Large intestine (tissue), 3 donors: ENCODE measurements at regions not wholly inside any gene's neighbourhood (a gene's known extent, or its start where the extent isn't known, plus 50 kb on each side); places are given as distances from the start of the nearest gene placed in this dataset.

Source experiments
- DNase-seq, 2 donors: peaks; one replicate each; pipeline versions ENCODE4 v3.0.0 to v3.0.0-alpha.2; 2013
- H3K27ac ChIP-seq: one replicate; pipeline ENCODE4 v1.5.1; 2013; ENCODE audit warnings: low read length
- H3K27me3 ChIP-seq: 2 replicates; pipeline ENCODE4 v1.6.1; 2013; ENCODE audit warnings: low read length; ENCODE audit not compliant: control insufficient read depth, insufficient read depth
- H3K36me3 ChIP-seq: 2 replicates; pipeline ENCODE4 v1.6.1; 2013; ENCODE audit warnings: low read length; ENCODE audit not compliant: control insufficient read depth, insufficient read depth
- H3K4me1 ChIP-seq: one replicate; pipeline ENCODE4 v1.6.1; 2013; ENCODE audit warnings: low read length; ENCODE audit not compliant: control insufficient read depth, insufficient read depth
- H3K4me3 ChIP-seq: one replicate; pipeline ENCODE4 v1.5.1; 2013; ENCODE audit warnings: low read length
- H3K9me3 ChIP-seq: one replicate; pipeline ENCODE4 v1.6.1; 2013; ENCODE audit warnings: mild to moderate bottlenecking, low read depth, low read length, moderate library complexity; ENCODE audit not compliant: control insufficient read depth
- WGBS: methylation state at CpG from one replicate; pipeline ENCODE4 v1.1.5; 2013; ENCODE audit warnings: low lambda C conversion rate; ENCODE audit not compliant: insufficient coverage; 5-methylcytosine and 5-hydroxymethylcytosine counted together

- no peak overlapping the region for H3K27ac ChIP-seq
- no peaks in the 10 kb centered on the region for H3K36me3 ChIP-seq
- no peak overlapping the region for H3K4me3 ChIP-seq
- WGBS = no CpG with 5 or more reads among the region's 4 CpGs
- H3K4me1 ChIP-seq = no peaks in the 10 kb centered on the region
- no peaks in the 10 kb centered on the region for H3K27me3 ChIP-seq
- DNase-seq = no peak
- H3K9me3 ChIP-seq = no peaks in the 10 kb centered on the region
These were observed 58.9 kb downstream of the TFDP3 start for GRCh38 chrX:133159205-133159604.

- H3K27ac ChIP-seq = peak overlapping the region; percentile 58
- no peaks in the 10 kb centered on the region for H3K27me3 ChIP-seq
- H3K9me3 ChIP-seq = no peaks in the 10 kb centered on the region
- peaks cover 2% of the 10 kb centered on the region for H3K4me1 ChIP-seq
- no peak overlapping the region for H3K4me3 ChIP-seq
- peak; percentile 42 to 77 for DNase-seq
- H3K36me3 ChIP-seq = no peaks in the 10 kb centered on the region
- no CpG with 5 or more reads among the region's 1 CpG for WGBS
These were observed 54.4 kb upstream of the USP26 start for GRCh38 chrX:133151336-133151735.

GRCh38 chrX:133150730-133151129 lies 53.8 kb upstream of the USP26 start:
- no peak overlapping the region for H3K4me3 ChIP-seq
- WGBS = no CpG with 5 or more reads among the region's 2 CpGs
- H3K9me3 ChIP-seq = no peaks in the 10 kb centered on the region
- H3K4me1 ChIP-seq = peaks cover 2% of the 10 kb centered on the region
- H3K36me3 ChIP-seq = no peaks in the 10 kb centered on the region
- peak overlapping the region; percentile 58 for H3K27ac ChIP-seq
- H3K27me3 ChIP-seq = no peaks in the 10 kb centered on the region
- DNase-seq = no peak
